Fibroblast of villous mesenchyme (primary cell): ENCODE measurements at regions not wholly inside any gene's neighbourhood (a gene's known extent, or its start where the extent isn't known, plus 50 kb on each side); places are given as distances from the start of the nearest gene placed in this dataset.
"Not testable (repeated sequence)": the region's sequence is repeated elsewhere in the genome, so short reads cannot be mapped to it uniquely, and the experiment has no call there.

ENCODE experiments used
- DNase-seq: peaks from one replicate; pipeline ENCODE4 v3.0.0-alpha.2; 2010; ENCODE audit warnings: low read depth
- H3K4me3 ChIP-seq: 2 replicates; pipeline ENCODE4 v1.5.1; 2011; ENCODE audit warnings: low read depth, mild to moderate bottlenecking, low read length
- TF ChIP-seq, protein P1 (sequence below): IDR thresholded peaks from 2 replicates; pipeline ENCODE4 v1.5.1; 2012; ENCODE audit warnings: low read depth, mild to moderate bottlenecking, low read length; ENCODE audit not compliant: insufficient read depth

- no peak for DNase-seq
- H3K4me3 ChIP-seq = no peak overlapping the region
- TF ChIP-seq, protein P1, sequence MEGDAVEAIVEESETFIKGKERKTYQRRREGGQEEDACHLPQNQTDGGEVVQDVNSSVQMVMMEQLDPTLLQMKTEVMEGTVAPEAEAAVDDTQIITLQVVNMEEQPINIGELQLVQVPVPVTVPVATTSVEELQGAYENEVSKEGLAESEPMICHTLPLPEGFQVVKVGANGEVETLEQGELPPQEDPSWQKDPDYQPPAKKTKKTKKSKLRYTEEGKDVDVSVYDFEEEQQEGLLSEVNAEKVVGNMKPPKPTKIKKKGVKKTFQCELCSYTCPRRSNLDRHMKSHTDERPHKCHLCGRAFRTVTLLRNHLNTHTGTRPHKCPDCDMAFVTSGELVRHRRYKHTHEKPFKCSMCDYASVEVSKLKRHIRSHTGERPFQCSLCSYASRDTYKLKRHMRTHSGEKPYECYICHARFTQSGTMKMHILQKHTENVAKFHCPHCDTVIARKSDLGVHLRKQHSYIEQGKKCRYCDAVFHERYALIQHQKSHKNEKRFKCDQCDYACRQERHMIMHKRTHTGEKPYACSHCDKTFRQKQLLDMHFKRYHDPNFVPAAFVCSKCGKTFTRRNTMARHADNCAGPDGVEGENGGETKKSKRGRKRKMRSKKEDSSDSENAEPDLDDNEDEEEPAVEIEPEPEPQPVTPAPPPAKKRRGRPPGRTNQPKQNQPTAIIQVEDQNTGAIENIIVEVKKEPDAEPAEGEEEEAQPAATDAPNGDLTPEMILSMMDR = no peak
Observed at GRCh38 chr20:48524582-48524981, 303.2 kb downstream of the PREX1 start.

DNA sequence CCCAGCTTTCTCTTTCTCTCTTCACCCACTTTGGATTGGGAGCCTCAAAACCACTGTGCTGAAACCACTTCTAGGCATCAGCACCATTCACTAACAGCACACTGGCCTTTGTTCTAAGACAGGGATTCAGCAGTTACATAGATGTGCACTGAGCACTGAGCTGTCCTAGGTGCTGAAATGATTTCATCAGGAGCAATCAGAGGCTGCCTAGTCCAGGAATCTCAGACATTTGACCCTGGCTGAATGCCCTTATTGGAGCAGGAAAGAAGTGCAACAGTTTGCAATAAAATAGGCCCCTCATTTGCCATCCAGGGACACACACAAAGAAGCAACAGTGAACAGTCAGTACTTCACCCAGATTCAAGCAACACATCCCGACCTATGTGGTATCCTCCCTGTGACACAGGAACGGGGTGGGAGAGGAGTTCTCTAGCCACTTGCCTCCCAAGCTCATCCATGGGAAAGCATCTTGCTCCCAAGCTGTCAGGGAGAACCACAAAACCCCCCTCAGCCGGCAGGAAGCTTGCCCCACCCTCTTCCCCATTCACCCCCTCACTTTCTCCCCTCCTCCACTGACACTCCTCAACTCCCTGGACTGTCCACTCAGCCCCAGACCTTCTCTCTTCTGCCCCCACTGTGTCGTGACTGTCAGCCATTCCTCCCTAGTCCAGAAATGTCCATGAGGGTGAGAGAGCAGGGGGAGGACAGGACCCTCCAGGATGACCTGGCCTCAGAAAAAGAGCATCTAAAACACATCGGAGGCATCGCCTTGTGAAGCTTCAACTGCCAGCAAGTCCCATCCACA lies 304.4 kb downstream of the PREX1 start:
- peak; percentile 54 for DNase-seq
- TF ChIP-seq, protein P1 = no peak
- no peak overlapping the region for H3K4me3 ChIP-seq

DNA sequence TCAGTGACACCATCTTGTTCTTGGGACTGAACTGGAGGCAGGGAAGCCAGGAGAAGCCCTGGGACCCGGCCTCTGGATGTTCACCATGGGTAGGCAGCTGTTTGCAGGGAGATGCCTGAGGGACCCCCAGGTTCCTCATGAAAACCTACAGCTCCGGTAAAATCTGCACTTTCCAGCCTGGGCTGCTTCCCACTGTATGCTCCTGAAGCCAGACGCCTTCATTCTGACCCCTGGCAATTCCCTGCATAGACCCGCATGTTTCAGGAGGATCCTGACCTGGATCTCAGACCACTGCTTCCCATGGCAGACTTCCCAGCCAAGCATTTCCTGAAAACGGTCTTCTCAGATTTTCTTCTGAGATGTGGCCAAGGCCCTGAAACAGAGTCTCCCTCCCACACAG lies 306.7 kb downstream of the PREX1 start:
- no peak overlapping the region for H3K4me3 ChIP-seq
- DNase-seq = no peak
- TF ChIP-seq, protein P1 = no peak

- H3K4me3 ChIP-seq, DNase-seq: not testable (repeated sequence)
Observed at GRCh38 chr20:48516196-48516595, 311.6 kb downstream of the PREX1 start.

- H3K4me3 ChIP-seq, DNase-seq: not testable (repeated sequence)
Observed at GRCh38 chr20:48514577-48514976, 313.2 kb downstream of the PREX1 start.

- H3K4me3 ChIP-seq, DNase-seq: not testable (repeated sequence)
Observed at GRCh38 chr20:48512539-48512938, 315.3 kb downstream of the PREX1 start.

- not testable (repeated sequence) for DNase-seq, H3K4me3 ChIP-seq
Observed at GRCh38 chr20:48505066-48505465, 322.7 kb downstream of the PREX1 start.

DNA sequence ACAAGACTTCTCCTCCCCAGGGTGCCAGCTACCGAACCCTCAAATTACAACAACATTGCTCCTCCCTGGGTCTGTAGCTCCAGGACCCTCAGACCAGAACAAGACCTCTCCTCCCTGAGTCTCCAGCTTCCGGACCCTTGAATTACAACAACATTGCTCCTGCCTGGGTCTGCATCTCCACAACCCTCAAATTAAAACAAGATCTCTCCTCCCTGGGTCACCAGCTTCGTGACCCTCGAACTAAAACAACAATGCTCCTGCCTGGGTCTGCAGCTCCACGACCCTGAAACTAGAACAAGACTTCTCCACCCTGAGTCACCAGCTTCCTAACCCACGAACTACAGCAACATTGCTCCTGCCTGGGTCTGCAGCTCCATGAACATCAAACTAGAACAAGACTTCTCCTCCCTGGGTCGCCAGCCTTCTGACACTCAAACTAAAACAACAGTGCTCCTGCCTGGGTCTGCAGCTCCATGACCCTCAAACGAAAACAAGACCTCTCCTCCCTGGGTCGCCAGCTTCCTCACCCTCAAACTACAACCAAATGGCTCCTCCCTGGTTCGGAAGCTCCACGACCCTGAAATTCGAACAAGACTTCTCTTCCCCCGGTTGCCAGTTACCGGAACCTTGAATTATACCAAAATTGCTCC lies 324.5 kb downstream of the PREX1 start:
- H3K4me3 ChIP-seq = no peak overlapping the region
- no peak for DNase-seq
- TF ChIP-seq, protein P1 = no peak

DNA sequence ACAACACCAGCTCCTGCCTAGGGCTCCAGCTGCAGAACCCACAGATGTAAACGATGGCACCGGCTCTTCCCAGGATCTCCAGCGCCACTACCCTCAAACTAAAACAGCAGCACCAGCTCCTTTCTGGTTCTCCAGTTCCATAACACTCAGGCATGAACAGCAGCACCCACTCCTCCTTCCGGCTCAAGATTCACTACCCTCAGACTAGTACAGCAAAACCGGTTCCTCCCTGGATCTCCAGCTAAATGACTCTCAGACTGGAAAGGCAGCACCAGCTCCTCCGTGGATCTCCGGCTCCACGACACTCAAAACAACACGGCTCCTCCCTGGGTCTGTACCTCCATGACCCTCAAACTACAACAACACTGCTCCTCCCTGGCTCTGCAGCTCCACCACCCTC lies 325.0 kb downstream of the PREX1 start:
- DNase-seq = no peak
- no peak overlapping the region for H3K4me3 ChIP-seq
- TF ChIP-seq, protein P1 = no peak
